Brain microvascular endothelial cell (primary cell): ENCODE measurements at regions not wholly inside any gene's neighbourhood (a gene's known extent, or its start where the extent isn't known, plus 50 kb on each side); places are given as distances from the start of the nearest gene placed in this dataset.
"Not testable (repeated sequence)": the region's sequence is repeated elsewhere in the genome, so short reads cannot be mapped to it uniquely, and the experiment has no call there.

Experiments used
- DNase-seq: peaks from one replicate; pipeline ENCODE4 v3.0.0-alpha.2; 2020
- H3K27ac ChIP-seq: fragments of 250-450 bp; sonication (Bioruptor Pico); 2 replicates; pipeline ENCODE4 v1.5.1; 2020; ENCODE audit warnings: mild to moderate bottlenecking, moderate library complexity
- H3K27me3 ChIP-seq: fragments of 250-450 bp; sonication (Bioruptor Pico); replicated peaks from 2 replicates; pipeline ENCODE4 v1.5.1; 2020; ENCODE audit warnings: mild to moderate bottlenecking
- H3K36me3 ChIP-seq: fragments of 250-450 bp; sonication (Bioruptor Pico); replicated peaks from 2 replicates; pipeline ENCODE4 v1.5.1; 2020; ENCODE audit warnings: mild to moderate bottlenecking
- H3K4me3 ChIP-seq: 2 replicates; pipeline ENCODE4 v1.5.1; 2011; ENCODE audit warnings: low read depth, mild to moderate bottlenecking, control low read depth, low read length, moderate library complexity
- CTCF ChIP-seq: IDR thresholded peaks from 2 replicates; pipeline ENCODE4 v1.5.1; 2011; ENCODE audit warnings: low read depth, mild to moderate bottlenecking, moderate library complexity, low read length, control low read depth, inconsistent platforms; ENCODE audit errors: missing control alignments
- in situ Hi-C: cut with HindIII; loops from 2 replicates; pipeline ENCODE4 v1.10.0; 2017; ENCODE audit warnings: low sequenced_read_pairs, low pct_ligation_motif_present

- no peaks in the 10 kb centered on the region for H3K36me3 ChIP-seq
- no peak overlapping the region for H3K27ac ChIP-seq
- in situ Hi-C loops = no loop called here
- no peaks in the 10 kb centered on the region for H3K27me3 ChIP-seq
- no peak for DNase-seq
- no peak for TF ChIP-seq CTCF
- no peak overlapping the region for H3K4me3 ChIP-seq
Measured at GRCh38 chrX:3181846-3182245, 140.6 kb downstream of the ARSF start.

DNA sequence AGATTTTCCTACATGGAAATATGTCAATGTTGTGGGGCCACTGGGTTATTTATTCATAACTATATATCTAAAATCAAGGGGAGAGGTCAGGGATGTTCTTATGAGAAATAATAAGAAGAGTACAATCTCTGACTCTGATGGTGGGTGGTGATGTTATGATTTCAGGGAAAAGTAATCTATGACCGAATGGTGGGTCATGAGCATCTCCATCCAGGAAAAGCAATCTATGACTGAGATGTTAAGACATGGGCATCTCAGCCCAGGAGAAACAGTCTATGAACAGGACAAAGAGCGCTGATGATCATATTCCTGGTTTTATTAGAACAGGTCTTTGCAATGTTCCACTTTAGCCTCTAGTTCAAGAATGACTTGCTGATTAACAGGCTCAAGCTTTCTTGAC, 137.1 kb downstream of the ARSF start:
- DNase-seq = no peak
- in situ Hi-C loops = no loop called here
- H3K4me3 ChIP-seq = no peak overlapping the region
- no peaks in the 10 kb centered on the region for H3K27me3 ChIP-seq
- no peak overlapping the region for H3K27ac ChIP-seq
- TF ChIP-seq CTCF = no peak
- no peaks in the 10 kb centered on the region for H3K36me3 ChIP-seq

DNA sequence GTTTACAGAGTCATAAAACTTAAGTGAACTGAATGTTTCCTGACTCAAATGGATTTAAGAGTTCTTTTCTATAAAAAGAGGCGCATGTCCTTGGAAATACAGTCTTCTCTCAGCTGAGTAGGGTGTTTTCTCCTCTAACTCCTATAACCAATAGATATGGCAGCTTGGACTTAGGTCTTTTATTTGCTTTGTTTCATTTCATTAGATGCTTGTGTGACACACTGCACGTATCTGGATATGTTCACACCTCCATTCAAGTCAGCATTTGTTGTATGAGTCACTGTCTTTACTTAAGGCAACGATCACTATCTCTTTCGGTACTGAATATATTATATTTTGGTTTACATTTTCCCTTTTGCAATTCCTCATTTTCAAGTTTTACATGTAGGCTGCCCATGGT, 136.6 kb downstream of the ARSF start:
- no peak overlapping the region for H3K4me3 ChIP-seq
- in situ Hi-C loops = no loop called here
- no peaks in the 10 kb centered on the region for H3K36me3 ChIP-seq
- no peak overlapping the region for H3K27ac ChIP-seq
- no peak for TF ChIP-seq CTCF
- DNase-seq = no peak
- no peaks in the 10 kb centered on the region for H3K27me3 ChIP-seq

GRCh38 chrX:3176439-3176820, 135.2 kb downstream of the ARSF start:
- no peak for DNase-seq
- no peak overlapping the region for H3K4me3 ChIP-seq
- H3K36me3 ChIP-seq = no peaks in the 10 kb centered on the region
- no peaks in the 10 kb centered on the region for H3K27me3 ChIP-seq
- in situ Hi-C loops = no loop called here
- H3K27ac ChIP-seq = peak overlapping the region; percentile 56
- TF ChIP-seq CTCF = no peak

- no peak for DNase-seq
- no peaks in the 10 kb centered on the region for H3K27me3 ChIP-seq
- in situ Hi-C loops = no loop called here
- TF ChIP-seq CTCF = no peak
- no peaks in the 10 kb centered on the region for H3K36me3 ChIP-seq
- peak overlapping the region; percentile 56 for H3K27ac ChIP-seq
- H3K4me3 ChIP-seq = no peak overlapping the region
Measured at GRCh38 chrX:3175659-3176438, 134.6 kb downstream of the ARSF start.

DNA sequence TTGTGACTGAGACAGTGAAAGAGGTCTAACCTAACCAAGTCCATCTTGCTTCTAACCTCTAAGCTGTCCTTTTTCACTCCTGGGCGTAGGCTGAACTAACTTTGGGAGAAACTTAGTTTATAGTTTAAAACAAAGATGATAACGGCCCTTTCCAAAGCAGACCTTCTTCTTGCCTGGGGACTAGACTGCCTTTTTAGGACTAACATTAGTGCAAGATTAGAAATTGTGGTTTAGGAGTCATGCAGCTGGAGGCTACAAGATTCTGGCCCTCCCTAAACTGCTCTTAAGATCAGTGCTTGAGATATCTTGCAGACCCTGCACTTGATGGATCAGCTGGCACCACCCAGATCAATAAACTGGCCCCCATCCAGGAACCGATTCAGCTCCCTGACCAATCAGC, 130.9 kb downstream of the ARSF start:
- H3K36me3 ChIP-seq, DNase-seq, H3K27me3 ChIP-seq, H3K4me3 ChIP-seq, in situ Hi-C loops, H3K27ac ChIP-seq: not testable (repeated sequence)
